ENCODE measurements at regions not wholly inside any gene's neighbourhood (a gene's known extent, or its start where the extent isn't known, plus 50 kb on each side); places are given as distances from the start of the nearest gene placed in this dataset.

- TF ChIP-seq CREB1 (IDR thresholded peaks at IDR 0.05; ENCODE audit: low read depth), result no peak
- TF ChIP-seq POLR2AphosphoS2 (IDR thresholded peaks at IDR 0.05; ENCODE audit: low read depth, low read length), result no peak
- TF ChIP-seq ZBED1 (IDR thresholded peaks at IDR 0.05; ENCODE audit: borderline replicate concordance), result no peak
- ChIA-PET SMC1A (ENCODE audit: uncharacterized antibody, unreplicated experiment) (interaction anchor here (1.0 kb wide), 1 partner anchor 11 kb away, joined by 4 read pairs; no protein-coding TSS in a partner anchor), POLR2A (no interaction called here), CTCF (no interaction called here), RAD21 (ENCODE audit: unreplicated experiment) (no interaction called here)
- Histone ChIP-seq H3K4me3 (no peak overlapping the region), H3K9ac (ENCODE audit: control insufficient read depth, insufficient read depth, low read length) (no peak overlapping the region), H3K4me1 (ENCODE audit: control insufficient read depth, insufficient read depth, low read length) (no peaks in the 10 kb centered on the region; the same call in 1 of the 2 replicates), H3K4me2 (ENCODE audit: control insufficient read depth, insufficient read depth) (no peak overlapping the region), H3K9me3 (replicated peaks; ENCODE audit: control insufficient read depth, insufficient read depth, low read length) (no peaks in the 10 kb centered on the region), H4K20me1 (ENCODE audit: control insufficient read depth, insufficient read depth) (no peaks in the 10 kb centered on the region; the same call in 1 of the 2 replicates), H3K36me3 (ENCODE audit: control insufficient read depth in 2 of 2, insufficient read depth in 2 of 2, low read length in 1 of 2) (no peaks in the 10 kb centered on the region), H3K27ac (ENCODE audit: control insufficient read depth, insufficient read depth) (no peak overlapping the region), H3K27me3 (replicated peaks in 1 of 2; ENCODE audit: control insufficient read depth in 2 of 2, insufficient read depth in 2 of 2, low read length in 1 of 2) (peaks cover 0 to 2% of the 10 kb centered on the region in 2 experiments; a peak in 2 of 4 replicates), H2AFZ (ENCODE audit: control insufficient read depth, low read depth, low read length) (no peak overlapping the region), H3K79me2 (ENCODE audit: control insufficient read depth, insufficient read depth, low read length) (no peaks in the 10 kb centered on the region)
- intact Hi-C loops (cut with micrococcal nuclease; ENCODE audit: unreplicated experiment), result no loop called here
- no TSS peak for BruUV-seq (replicated peaks)
- FAIRE-seq, result no peak
- 0% methylated on average over 1 of the region's 1 CpG for WGBS (ENCODE audit: insufficient coverage, insufficient replicate concordance, low lambda C conversion rate, missing lambda C conversion rate)
- no peak for DNase-seq (ENCODE audit: low read depth, low spot score)
- no peak for ATAC-seq
- in situ Hi-C loops (cut with MboI), result no loop called here
These were observed 152.7 kb downstream of the FHIP1A start for GRCh38 chr4:151561551-151562256.

GRCh38 chr4:151563194-151563593 lies 154.2 kb downstream of the FHIP1A start:
- ChIA-PET SMC1A (ENCODE audit: uncharacterized antibody, unreplicated experiment) (interaction anchor here (0.7 kb wide), 2 partner anchors 129 to 590 kb away, joined by 3 read pairs; no protein-coding TSS in a partner anchor), CTCF (interaction anchor here (0.7 kb wide), 1 partner anchor 25 kb away, joined by 3 read pairs; no protein-coding TSS in a partner anchor), RAD21 (ENCODE audit: unreplicated experiment) (no interaction called here), POLR2A (no interaction called here)
- H3K79me2 ChIP-seq (ENCODE audit: control insufficient read depth, insufficient read depth, low read length), result no peaks in the 10 kb centered on the region
- no peaks in the 10 kb centered on the region for H3K9me3 ChIP-seq (replicated peaks; ENCODE audit: control insufficient read depth, insufficient read depth, low read length)
- H3K9ac ChIP-seq (ENCODE audit: control insufficient read depth, insufficient read depth, low read length), result no peak overlapping the region
- no TSS peak for BruUV-seq (replicated peaks)
- TF ChIP-seq, protein P1, sequence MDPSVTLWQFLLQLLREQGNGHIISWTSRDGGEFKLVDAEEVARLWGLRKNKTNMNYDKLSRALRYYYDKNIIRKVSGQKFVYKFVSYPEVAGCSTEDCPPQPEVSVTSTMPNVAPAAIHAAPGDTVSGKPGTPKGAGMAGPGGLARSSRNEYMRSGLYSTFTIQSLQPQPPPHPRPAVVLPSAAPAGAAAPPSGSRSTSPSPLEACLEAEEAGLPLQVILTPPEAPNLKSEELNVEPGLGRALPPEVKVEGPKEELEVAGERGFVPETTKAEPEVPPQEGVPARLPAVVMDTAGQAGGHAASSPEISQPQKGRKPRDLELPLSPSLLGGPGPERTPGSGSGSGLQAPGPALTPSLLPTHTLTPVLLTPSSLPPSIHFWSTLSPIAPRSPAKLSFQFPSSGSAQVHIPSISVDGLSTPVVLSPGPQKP (IDR thresholded peaks at IDR 0.05; ENCODE audit: low read depth, low read length), result no peak
- TF ChIP-seq CHD2 (IDR thresholded peaks at IDR 0.05; ENCODE audit: borderline replicate concordance, low read depth, low read length), result no peak
- TF ChIP-seq BMI1 (IDR thresholded peaks at IDR 0.05; ENCODE audit: borderline replicate concordance), result no peak
- peaks cover 4% of the 10 kb centered on the region; the same call in 1 of the 2 replicates for H3K4me1 ChIP-seq (ENCODE audit: control insufficient read depth, insufficient read depth, low read length)
- peaks cover 0 to 2% of the 10 kb centered on the region in 2 experiments; a peak in 2 of 4 replicates for H3K27me3 ChIP-seq (replicated peaks in 1 of 2; ENCODE audit: control insufficient read depth in 2 of 2, insufficient read depth in 2 of 2, low read length in 1 of 2)
- H3K4me3 ChIP-seq, result no peak overlapping the region
- WGBS (ENCODE audit: insufficient coverage, insufficient replicate concordance, low lambda C conversion rate, missing lambda C conversion rate), result 0% methylated on average over 3 of the region's 3 CpGs
- H4K20me1 ChIP-seq (ENCODE audit: control insufficient read depth, insufficient read depth), result no peaks in the 10 kb centered on the region; the same call in 1 of the 2 replicates
- intact Hi-C loops (cut with micrococcal nuclease; ENCODE audit: unreplicated experiment) (no loop called here), in situ Hi-C loops (cut with MboI) (no loop called here)
- no peaks in the 10 kb centered on the region for H3K36me3 ChIP-seq (ENCODE audit: control insufficient read depth in 2 of 2, insufficient read depth in 2 of 2, low read length in 1 of 2)
- ATAC-seq, result no peak
- no peak for FAIRE-seq
- H2AFZ ChIP-seq (ENCODE audit: control insufficient read depth, low read depth, low read length), result no peak overlapping the region
- no peak for DNase-seq (ENCODE audit: low read depth, low spot score)
- no peak overlapping the region for H3K4me2 ChIP-seq (ENCODE audit: control insufficient read depth, insufficient read depth)
- no peak overlapping the region for H3K27ac ChIP-seq (ENCODE audit: control insufficient read depth, insufficient read depth)
